H1 (cell line): ENCODE measurements at regions not wholly inside any gene's neighbourhood (a gene's known extent, or its start where the extent isn't known, plus 50 kb on each side); places are given as distances from the start of the nearest gene placed in this dataset.

Source experiments
- KDM4A ChIP-seq: IDR thresholded peaks from one replicate; pipeline ENCODE4 v1.7.1; 2012; ENCODE audit warnings: low read depth, mild to moderate bottlenecking, moderate library complexity, low read length, inconsistent platforms; ENCODE audit not compliant: severe bottlenecking
- KDM5A ChIP-seq: fragments of 200-600 bp; IDR thresholded peaks from 2 replicates; pipeline ENCODE4 v1.7.1; 2012; ENCODE audit warnings: mild to moderate bottlenecking, low read length, inconsistent platforms, mixed read lengths
- RFX5 ChIP-seq: IDR thresholded peaks from 2 replicates; pipeline ENCODE4 v1.6.1; 2011; ENCODE audit warnings: low read depth, low read length, improper control_type of control experiment, borderline replicate concordance
- TAF7 ChIP-seq: optimal IDR thresholded peaks from 2 replicates; pipeline ENCODE3; 2011; ENCODE audit warnings: low read depth, mild to moderate bottlenecking, inconsistent platforms, low read length, moderate library complexity, borderline replicate concordance
- TCF12 ChIP-seq: IDR thresholded peaks from 2 replicates; pipeline ENCODE4 v1.6.1; 2011; ENCODE audit warnings: low read depth, mild to moderate bottlenecking, low read length
- TF ChIP-seq, protein P1 (sequence below), 3 experiments: IDR thresholded peaks; 1 replicate in 2 of 3; 2 replicates in 1 of 3; pipeline versions ENCODE4 v1.5.1 to v1.6.1; 2011; ENCODE audit warnings: low read length in 3 of 3, mild to moderate bottlenecking in 3 of 3, inconsistent platforms in 2 of 3, low read depth in 1 of 3, moderate library complexity in 1 of 3; ENCODE audit not compliant: insufficient read depth in 1 of 3; ENCODE audit errors: control extremely low read depth in 1 of 3

DNA sequence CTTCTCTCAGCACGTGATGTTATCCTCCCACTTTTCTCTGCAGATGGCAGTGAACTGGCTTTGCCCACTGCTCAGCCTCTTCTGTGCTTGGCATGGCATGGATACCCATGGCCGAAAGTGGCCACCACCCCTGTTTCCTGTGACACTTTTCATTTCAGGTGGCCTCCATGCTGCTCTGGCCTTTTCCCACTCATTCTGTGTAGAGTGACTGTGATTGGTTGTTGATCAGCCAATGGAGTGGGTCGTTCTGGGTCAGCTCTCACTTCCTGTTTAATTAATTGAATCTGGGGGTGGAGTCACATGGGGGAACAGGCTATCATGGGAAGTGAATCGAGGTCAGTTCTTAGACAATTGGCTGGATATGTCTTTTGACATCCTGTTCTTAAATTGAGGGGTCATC, 350.1 kb upstream of the EEF2KMT start (continued):
- TF ChIP-seq KDM5A (no peak), RFX5 (no peak), KDM4A (no peak), TAF7 (no peak), TCF12 (no peak)
- TF ChIP-seq, protein P1, sequence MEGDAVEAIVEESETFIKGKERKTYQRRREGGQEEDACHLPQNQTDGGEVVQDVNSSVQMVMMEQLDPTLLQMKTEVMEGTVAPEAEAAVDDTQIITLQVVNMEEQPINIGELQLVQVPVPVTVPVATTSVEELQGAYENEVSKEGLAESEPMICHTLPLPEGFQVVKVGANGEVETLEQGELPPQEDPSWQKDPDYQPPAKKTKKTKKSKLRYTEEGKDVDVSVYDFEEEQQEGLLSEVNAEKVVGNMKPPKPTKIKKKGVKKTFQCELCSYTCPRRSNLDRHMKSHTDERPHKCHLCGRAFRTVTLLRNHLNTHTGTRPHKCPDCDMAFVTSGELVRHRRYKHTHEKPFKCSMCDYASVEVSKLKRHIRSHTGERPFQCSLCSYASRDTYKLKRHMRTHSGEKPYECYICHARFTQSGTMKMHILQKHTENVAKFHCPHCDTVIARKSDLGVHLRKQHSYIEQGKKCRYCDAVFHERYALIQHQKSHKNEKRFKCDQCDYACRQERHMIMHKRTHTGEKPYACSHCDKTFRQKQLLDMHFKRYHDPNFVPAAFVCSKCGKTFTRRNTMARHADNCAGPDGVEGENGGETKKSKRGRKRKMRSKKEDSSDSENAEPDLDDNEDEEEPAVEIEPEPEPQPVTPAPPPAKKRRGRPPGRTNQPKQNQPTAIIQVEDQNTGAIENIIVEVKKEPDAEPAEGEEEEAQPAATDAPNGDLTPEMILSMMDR (IDR thresholded peaks at IDR 0.05; ENCODE audit: control extremely low read depth in 1 of 3, insufficient read depth in 1 of 3, low read depth in 1 of 3, low read length in 3 of 3): no peak
